GOT3 (cell line): ENCODE measurements at regions not wholly inside any gene's neighbourhood (a gene's known extent, or its start where the extent isn't known, plus 50 kb on each side); places are given as distances from the start of the nearest gene placed in this dataset.

Experiments
- DNase-seq: peaks from one replicate; lab custom pipeline; 2025; ENCODE audit warnings: mixed read lengths; lab: John Stamatoyannopoulos, UW

- no peak for DNase-seq
Measured at GRCh38 chr2:176468457-176469113, 199.3 kb downstream of the MTX2 start.

GRCh38 chr2:176470713-176471112 is 201.5 kb downstream of the MTX2 start:
- DNase-seq = no peak

GRCh38 chr2:176471949-176472348 is 202.7 kb downstream of the MTX2 start:
- DNase-seq = no peak

- no peak for DNase-seq
Measured at GRCh38 chr2:176473177-176473576, 203.9 kb downstream of the MTX2 start.

- DNase-seq = no peak
Measured at GRCh38 chr2:176473851-176474250, 204.6 kb downstream of the MTX2 start.

GRCh38 chr2:176477336-176477735 is 208.1 kb downstream of the MTX2 start:
- no peak for DNase-seq

- DNase-seq = no peak
Measured at GRCh38 chr2:176479961-176480360, 210.7 kb downstream of the MTX2 start.

GRCh38 chr2:176482107-176482506 is 212.9 kb downstream of the MTX2 start:
- DNase-seq = no peak

- DNase-seq = no peak
Measured at GRCh38 chr2:176483476-176483875, 214.2 kb downstream of the MTX2 start.

GRCh38 chr2:176483901-176484568 is 214.8 kb downstream of the MTX2 start:
- no peak for DNase-seq

- DNase-seq = no peak
Measured at GRCh38 chr2:176484838-176485237, 215.6 kb downstream of the MTX2 start.

GRCh38 chr2:176488431-176488830 is 219.2 kb downstream of the MTX2 start:
- no peak for DNase-seq

- DNase-seq = no peak
Measured at GRCh38 chr2:176490061-176490861, 221.0 kb downstream of the MTX2 start.

GRCh38 chr2:176491172-176491904 is 222.1 kb downstream of the MTX2 start:
- DNase-seq = peak; percentile 60

GRCh38 chr2:176492583-176492982 is 223.3 kb downstream of the MTX2 start:
- DNase-seq = no peak

- DNase-seq = no peak
Measured at GRCh38 chr2:176493226-176493825, 224.1 kb downstream of the MTX2 start.

- DNase-seq = no peak
Measured at GRCh38 chr2:176493909-176494308, 224.7 kb downstream of the MTX2 start.

- DNase-seq = no peak
Measured at GRCh38 chr2:176494949-176495353, 225.7 kb downstream of the MTX2 start.

GRCh38 chr2:176495826-176496225 is 226.6 kb downstream of the MTX2 start:
- no peak for DNase-seq

GRCh38 chr2:176496761-176497160 is 227.5 kb downstream of the MTX2 start:
- no peak for DNase-seq

- no peak for DNase-seq
Measured at GRCh38 chr2:176500901-176501300, 231.7 kb downstream of the MTX2 start.

- no peak for DNase-seq
Measured at GRCh38 chr2:176501617-176502016, 232.4 kb downstream of the MTX2 start.
